NCI-H2081 (cell line): ENCODE measurements at regions not wholly inside any gene's neighbourhood (a gene's known extent, or its start where the extent isn't known, plus 50 kb on each side); places are given as distances from the start of the nearest gene placed in this dataset.

ENCODE experiments used
- DNase-seq, 2 experiments: peaks; one replicate each; lab custom pipeline; 2025; lab: John Stamatoyannopoulos, UW

GRCh38 chrX:15915959-15916703 lies 61.5 kb upstream of the AP1S2 start:
- no peak for DNase-seq

DNA sequence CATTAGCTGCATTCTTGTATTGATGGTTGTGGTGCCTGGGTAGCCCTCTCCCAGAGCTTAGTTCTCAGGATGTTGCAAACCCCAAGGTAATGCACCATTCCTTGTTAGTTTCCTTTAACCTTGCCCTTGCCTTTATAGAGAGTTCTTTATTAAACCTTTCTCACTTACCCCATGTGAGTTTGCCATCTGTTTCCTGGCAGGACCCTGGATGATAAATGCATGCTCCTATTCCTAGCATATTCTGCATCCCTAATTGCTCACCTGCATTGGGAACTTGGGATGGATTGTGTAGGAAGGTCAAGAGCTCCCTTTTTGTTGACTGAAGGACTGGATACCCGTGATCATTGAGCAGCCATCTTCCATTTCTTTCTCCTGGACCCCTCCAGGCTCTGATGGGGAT lies 59.9 kb upstream of the AP1S2 start:
- DNase-seq, result no peak

- DNase-seq, result no peak
These were observed 58.5 kb upstream of the AP1S2 start for GRCh38 chrX:15913146-15913545.

GRCh38 chrX:15911734-15912550 lies 57.3 kb upstream of the AP1S2 start:
- no peak for DNase-seq

DNA sequence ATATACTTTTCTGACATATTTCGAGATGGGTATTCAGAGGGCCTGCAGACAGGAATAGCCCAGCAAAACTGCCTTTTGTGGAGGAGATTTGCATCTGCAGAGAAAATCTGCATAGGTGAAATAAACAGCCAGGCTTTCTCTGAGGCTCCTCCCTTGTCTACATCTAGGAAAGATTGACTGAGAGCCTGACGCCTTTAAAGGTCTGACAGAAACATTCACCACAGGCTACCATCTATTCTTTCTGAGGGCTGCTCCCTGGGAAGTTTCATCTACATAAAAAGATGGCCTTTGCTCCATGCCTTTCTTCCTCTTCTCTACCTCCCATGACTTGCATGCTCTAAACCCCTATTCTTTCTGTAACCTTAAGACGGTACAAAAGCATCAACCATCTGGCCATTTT lies 55.0 kb upstream of the AP1S2 start:
- no peak for DNase-seq

DNA sequence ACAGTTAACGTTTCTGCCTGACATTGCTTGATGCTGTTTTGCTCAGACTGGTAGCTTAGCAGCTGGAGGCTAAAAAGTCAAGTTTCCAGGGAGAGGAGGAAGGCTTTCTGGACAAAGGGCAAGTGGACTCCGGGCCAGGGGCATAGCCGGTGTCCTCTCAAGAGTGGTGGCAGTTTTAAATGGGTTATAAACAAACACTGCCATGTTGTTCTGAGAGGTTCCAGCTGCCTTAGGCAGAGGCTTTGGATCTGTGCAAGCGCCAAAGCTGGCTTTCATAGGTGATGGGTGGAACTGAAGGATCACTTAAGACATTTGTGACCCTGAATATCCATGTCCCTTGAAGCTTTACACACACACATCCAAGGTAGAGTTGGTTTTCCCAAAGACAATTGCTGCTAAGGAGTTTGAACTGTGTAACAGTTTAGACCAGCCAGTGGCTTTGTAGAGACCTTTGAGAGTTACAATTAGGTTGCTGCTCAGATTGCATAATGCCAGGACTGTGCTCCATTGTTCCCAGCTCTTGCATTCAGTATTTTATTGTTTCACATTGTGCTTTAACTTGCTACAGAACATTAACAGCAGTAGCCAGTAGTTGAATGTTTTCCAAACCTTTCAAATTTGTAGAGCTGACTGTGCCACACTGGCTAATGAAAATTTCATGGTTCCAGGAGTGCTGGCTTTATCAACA lies 54.1 kb upstream of the AP1S2 start:
- no peak for DNase-seq

DNA sequence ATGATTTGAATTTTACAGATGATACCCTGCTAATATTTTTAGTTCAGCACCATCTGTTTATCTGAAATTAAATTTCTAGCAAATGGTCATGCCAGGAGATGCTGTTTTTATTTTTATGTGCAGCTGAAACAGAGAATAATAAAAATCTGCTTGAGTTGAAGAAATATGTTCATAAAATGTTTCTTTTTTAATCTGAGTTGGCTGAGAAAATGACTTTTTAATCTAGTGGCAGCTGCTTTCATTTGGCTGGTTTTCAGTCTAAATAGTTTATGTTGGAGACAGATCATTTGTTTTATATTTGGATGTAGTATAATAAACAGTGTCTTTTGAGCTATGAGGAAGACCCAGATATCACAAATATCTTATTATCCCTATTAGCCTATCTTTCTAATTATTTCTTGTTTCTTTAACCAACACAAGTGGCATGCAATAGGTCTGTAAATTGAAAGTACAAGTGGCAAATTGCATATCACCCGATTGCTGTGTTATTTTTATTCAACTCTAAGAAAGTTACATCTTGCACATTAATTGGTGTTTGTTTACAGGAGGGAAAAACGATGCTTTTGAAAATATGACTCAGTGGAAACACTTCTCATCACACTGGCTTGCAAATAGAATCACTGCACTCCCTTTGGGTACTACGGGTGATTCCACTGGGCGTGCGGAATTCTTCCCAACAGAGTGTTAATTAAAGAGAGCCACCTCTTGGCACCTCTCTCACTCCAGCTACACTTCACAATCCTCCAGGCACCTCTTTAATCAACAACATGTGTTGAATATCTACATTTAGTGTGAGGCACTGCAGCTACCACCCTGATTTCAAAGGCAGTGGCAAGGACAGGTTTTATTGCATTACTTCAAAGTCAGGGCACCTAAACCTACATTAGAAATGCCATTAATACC lies 51.7 kb upstream of the AP1S2 start:
- no peak for DNase-seq
